ENCODE measurements at regions not wholly inside any gene's neighbourhood (a gene's known extent, or its start where the extent isn't known, plus 50 kb on each side); places are given as distances from the start of the nearest gene placed in this dataset.
"Not testable (repeated sequence)": the region's sequence is repeated elsewhere in the genome, so short reads cannot be mapped to it uniquely, and the experiment has no call there.

DNA sequence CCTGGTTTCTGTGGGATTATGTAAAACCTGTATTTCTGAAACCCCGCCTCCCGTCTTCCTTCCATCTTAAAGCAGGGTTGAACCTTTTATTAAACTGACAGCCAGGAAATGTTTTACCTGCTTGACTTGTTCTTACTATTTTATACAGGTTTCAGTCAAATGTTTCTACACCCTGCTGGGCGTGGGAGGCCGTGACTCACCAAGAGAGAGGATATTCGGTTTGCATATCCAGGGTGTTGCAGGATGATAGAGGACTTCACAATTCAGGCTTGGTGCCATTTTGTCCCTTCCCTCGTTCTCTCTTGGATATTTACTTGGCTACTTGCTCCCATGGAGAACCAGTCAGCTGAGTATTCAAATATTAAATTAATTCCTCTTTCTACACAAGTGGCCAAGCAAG, 69.7 kb downstream of the ARF6 start:
- Histone ChIP-seq H3K9me2 (ENCODE audit: low read depth, low read length) (no peaks in the 10 kb centered on the region), H3K9me3 (ENCODE audit: low read length) (no peaks in the 10 kb centered on the region), H3K27me3 (ENCODE audit: insufficient read depth, low read length) (no peaks in the 10 kb centered on the region), H3K4me2 (ENCODE audit: low read length) (peak overlapping the region; percentile 56), H3K36me3 (ENCODE audit: insufficient read depth, low read length) (no peaks in the 10 kb centered on the region), H3K4me3 (ENCODE audit: low read depth, low read length, poor library complexity, severe bottlenecking) (peak overlapping the region; percentile 14), H2AFZ (ENCODE audit: low read length) (peak overlapping the region; percentile 86), H3K4me1 (ENCODE audit: insufficient read depth, low read length, severe bottlenecking) (peaks cover 69% of the 10 kb centered on the region), H3K79me2 (ENCODE audit: insufficient read depth, low read length) (no peaks in the 10 kb centered on the region), H3K9ac (ENCODE audit: low read length) (peak overlapping the region; percentile 38; the same call in 1 of the 2 replicates), H3K27ac (ENCODE audit: low read depth, low read length, poor library complexity, severe bottlenecking) (peak overlapping the region; percentile 90), H4K20me1 (ENCODE audit: insufficient read depth, low read length) (no peaks in the 10 kb centered on the region), H3F3A (ENCODE audit: insufficient read depth, low read length) (peaks cover 5% of the 10 kb centered on the region; the same call in 1 of the 2 replicates)
- no peak for TF ChIP-seq EZH2 (IDR thresholded peaks at IDR 0.05; ENCODE audit: borderline replicate concordance, low read length)
- TF ChIP-seq, protein P1, sequence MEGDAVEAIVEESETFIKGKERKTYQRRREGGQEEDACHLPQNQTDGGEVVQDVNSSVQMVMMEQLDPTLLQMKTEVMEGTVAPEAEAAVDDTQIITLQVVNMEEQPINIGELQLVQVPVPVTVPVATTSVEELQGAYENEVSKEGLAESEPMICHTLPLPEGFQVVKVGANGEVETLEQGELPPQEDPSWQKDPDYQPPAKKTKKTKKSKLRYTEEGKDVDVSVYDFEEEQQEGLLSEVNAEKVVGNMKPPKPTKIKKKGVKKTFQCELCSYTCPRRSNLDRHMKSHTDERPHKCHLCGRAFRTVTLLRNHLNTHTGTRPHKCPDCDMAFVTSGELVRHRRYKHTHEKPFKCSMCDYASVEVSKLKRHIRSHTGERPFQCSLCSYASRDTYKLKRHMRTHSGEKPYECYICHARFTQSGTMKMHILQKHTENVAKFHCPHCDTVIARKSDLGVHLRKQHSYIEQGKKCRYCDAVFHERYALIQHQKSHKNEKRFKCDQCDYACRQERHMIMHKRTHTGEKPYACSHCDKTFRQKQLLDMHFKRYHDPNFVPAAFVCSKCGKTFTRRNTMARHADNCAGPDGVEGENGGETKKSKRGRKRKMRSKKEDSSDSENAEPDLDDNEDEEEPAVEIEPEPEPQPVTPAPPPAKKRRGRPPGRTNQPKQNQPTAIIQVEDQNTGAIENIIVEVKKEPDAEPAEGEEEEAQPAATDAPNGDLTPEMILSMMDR (IDR thresholded peaks at IDR 0.05; ENCODE audit: low read length): no peak

DNA sequence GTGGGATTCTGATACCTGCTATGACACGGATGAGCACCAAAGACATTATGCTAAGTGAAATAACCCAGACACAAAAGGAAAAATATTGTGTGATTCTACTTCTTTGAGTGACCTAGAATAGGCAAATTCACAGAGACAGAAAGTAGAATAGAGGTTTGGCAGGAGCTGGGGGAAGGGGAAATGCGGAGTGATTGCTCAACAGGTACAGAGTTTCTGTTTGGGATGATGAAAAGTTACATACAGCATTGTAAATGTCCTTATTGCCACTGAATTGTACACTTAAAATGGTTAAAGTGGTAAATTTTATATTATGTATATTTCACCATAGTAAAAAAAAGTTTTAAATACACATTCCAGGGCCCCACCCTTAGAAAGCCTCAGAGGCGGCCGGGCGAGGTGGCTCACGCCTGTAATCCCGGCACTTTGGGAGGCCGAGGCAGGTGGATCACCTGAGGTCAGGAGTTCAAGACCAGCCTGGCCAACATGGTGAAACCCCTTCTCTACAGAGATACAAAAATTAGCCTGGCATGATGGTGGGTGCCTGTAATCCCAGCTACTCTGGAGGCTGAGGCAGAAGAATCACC, 72.3 kb downstream of the ARF6 start:
- 0 out of 2 replicates have a peak overlapping the region, but pooled peaks have one; percentile 21 for H2AFZ ChIP-seq (ENCODE audit: low read length)
- H3K9ac ChIP-seq (ENCODE audit: low read length); H3K4me3 ChIP-seq (ENCODE audit: low read depth, low read length, poor library complexity, severe bottlenecking); H3K79me2 ChIP-seq (ENCODE audit: insufficient read depth, low read length); H3K36me3 ChIP-seq (ENCODE audit: insufficient read depth, low read length); H3K27me3 ChIP-seq (ENCODE audit: insufficient read depth, low read length); H3F3A ChIP-seq (ENCODE audit: insufficient read depth, low read length); H3K9me2 ChIP-seq (ENCODE audit: low read depth, low read length); H4K20me1 ChIP-seq (ENCODE audit: insufficient read depth, low read length); H3K9me3 ChIP-seq (ENCODE audit: low read length): not testable (repeated sequence)
- peak overlapping the region; percentile 35; the same call in 1 of the 2 replicates for H3K4me2 ChIP-seq (ENCODE audit: low read length)
- H3K4me1 ChIP-seq (ENCODE audit: insufficient read depth, low read length, severe bottlenecking): peaks cover 68% of the 10 kb centered on the region
- peak overlapping the region; percentile 69 for H3K27ac ChIP-seq (ENCODE audit: low read depth, low read length, poor library complexity, severe bottlenecking)

DNA sequence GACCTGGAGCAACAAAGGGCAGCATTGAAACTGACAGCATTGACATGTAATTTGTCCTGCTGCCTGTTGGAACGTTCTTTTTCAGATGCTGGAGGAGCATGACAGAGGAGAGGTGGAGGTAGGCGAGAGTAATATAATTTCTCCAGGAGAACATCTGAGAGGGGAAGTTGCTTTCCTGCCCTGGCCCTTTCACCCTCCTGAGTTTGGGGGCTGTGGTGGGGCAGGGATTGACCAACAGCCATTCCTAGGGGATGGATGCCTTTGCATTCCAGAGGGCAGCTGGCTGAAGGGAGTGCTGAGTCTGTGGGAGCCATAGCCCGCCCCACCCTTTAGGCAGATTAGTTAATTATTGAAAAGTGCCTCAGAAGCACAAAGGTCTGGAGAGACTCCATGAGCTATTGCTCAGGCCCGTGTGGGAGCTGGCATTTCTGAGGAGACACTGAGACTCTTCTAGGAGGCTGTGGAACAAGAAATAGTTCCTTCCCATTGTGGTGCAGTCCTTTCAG, 73.5 kb downstream of the ARF6 start:
- peak overlapping the region; percentile 69 for H3K27ac ChIP-seq (ENCODE audit: low read depth, low read length, poor library complexity, severe bottlenecking)
- H3K4me3 ChIP-seq (ENCODE audit: low read depth, low read length, poor library complexity, severe bottlenecking): no peak overlapping the region
- H3F3A ChIP-seq (ENCODE audit: insufficient read depth, low read length): peaks cover 12% of the 10 kb centered on the region
- no peaks in the 10 kb centered on the region for H3K9me2 ChIP-seq (ENCODE audit: low read depth, low read length)
- H3K27me3 ChIP-seq (ENCODE audit: insufficient read depth, low read length): no peaks in the 10 kb centered on the region
- H3K9me3 ChIP-seq (ENCODE audit: low read length): no peaks in the 10 kb centered on the region
- no peaks in the 10 kb centered on the region for H4K20me1 ChIP-seq (ENCODE audit: insufficient read depth, low read length)
- H3K9ac ChIP-seq (ENCODE audit: low read length): peak overlapping the region; percentile 9; the same call in 1 of the 2 replicates
- H2AFZ ChIP-seq (ENCODE audit: low read length): peak overlapping the region; percentile 23; the same call in 1 of the 2 replicates
- H3K4me2 ChIP-seq (ENCODE audit: low read length): peak overlapping the region; percentile 15; the same call in 1 of the 2 replicates
- H3K79me2 ChIP-seq (ENCODE audit: insufficient read depth, low read length): no peaks in the 10 kb centered on the region
- no peaks in the 10 kb centered on the region for H3K36me3 ChIP-seq (ENCODE audit: insufficient read depth, low read length)
- no peak for TF ChIP-seq EZH2 (IDR thresholded peaks at IDR 0.05; ENCODE audit: borderline replicate concordance, low read length)
- TF ChIP-seq, protein P1 (IDR thresholded peaks at IDR 0.05; ENCODE audit: low read length): no peak
- H3K4me1 ChIP-seq (ENCODE audit: insufficient read depth, low read length, severe bottlenecking): peaks cover 68% of the 10 kb centered on the region
